Suppressor macrophage treated with lipopolysaccharide for 4 hours (primary cell): ENCODE measurements at regions not wholly inside any gene's neighbourhood (a gene's known extent, or its start where the extent isn't known, plus 50 kb on each side); places are given as distances from the start of the nearest gene placed in this dataset.

Experiments used
- DNase-seq: peaks from one replicate; pipeline ENCODE4 v3.0.0-alpha.2; 2020

DNA sequence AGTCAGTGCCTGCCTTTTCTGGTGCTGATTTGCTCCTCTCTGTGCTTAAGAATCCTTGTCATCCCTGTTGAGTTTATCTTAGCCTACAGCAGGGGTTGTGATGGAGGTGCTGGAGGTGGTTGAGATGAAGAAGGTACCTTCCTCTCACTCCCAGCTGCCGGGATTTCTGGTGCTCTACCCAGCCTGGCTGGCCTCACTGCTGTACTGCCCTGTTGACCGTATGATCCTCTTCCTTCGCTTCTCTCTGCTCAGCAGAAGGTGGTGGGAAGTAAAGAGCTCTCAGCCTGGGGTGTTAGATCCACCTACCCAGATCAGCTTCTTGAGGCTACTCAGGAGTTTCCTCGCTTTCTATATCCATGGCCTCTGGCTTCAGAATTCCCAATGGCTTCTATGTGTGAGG lies 101.0 kb upstream of the NXT1 start:
- no peak for DNase-seq

DNA sequence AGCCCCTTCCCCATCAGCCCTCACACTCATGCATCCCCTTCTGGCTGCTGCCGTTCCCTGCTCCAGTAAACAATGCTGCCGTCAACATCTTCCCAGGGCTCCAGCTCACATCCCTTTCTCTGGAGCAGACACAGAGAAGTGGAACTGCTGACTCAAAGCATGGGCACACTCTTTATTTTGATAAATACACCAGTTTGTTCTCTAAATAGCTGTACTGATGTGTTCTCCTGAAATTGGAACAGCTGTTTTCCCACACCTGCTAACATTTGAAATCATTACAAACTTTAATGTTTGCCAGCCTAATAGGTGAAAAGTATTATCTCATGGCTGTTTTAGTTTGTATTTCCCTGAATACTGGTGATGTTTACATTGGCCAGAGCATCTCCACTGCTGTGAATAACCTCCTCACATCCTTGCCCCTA lies 102.1 kb upstream of the NXT1 start:
- peak; percentile 55 for DNase-seq

GRCh38 chr20:23246717-23247664 lies 103.6 kb upstream of the NXT1 start:
- peak; percentile 26 for DNase-seq

DNA sequence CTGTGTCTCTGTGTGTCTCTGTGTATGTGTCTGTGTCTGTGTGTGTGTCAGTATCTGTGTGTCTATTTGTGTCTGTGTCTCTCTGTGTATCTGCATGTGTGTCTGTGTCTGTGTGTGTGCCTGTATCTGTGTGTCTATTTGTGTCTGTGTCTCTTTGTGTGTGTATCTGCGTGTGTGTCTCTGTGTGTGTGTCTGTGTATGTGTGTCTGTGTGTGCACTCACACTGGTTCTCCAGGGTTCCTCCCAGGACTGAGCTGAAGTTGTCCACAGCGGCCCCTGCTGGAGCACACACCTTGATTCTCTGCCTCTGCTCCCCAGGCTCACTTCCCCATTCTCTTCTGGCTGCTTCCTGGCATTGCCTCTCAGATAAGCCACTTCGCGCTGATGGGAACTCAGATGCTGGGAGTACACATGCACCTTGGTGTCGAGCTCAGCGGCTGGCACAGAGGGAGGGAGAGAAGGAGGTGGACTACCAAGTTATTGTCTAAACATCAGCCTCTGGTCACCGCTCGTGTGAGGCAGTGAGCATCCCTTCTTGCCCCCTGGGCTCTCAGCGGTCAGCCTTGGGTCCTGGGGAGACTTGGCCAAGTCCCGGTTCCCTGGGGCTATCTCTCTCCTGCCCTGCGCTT lies 104.9 kb upstream of the NXT1 start:
- peak; percentile 82 for DNase-seq

GRCh38 chr20:23244916-23245552 lies 105.6 kb upstream of the NXT1 start:
- DNase-seq = no peak

DNA sequence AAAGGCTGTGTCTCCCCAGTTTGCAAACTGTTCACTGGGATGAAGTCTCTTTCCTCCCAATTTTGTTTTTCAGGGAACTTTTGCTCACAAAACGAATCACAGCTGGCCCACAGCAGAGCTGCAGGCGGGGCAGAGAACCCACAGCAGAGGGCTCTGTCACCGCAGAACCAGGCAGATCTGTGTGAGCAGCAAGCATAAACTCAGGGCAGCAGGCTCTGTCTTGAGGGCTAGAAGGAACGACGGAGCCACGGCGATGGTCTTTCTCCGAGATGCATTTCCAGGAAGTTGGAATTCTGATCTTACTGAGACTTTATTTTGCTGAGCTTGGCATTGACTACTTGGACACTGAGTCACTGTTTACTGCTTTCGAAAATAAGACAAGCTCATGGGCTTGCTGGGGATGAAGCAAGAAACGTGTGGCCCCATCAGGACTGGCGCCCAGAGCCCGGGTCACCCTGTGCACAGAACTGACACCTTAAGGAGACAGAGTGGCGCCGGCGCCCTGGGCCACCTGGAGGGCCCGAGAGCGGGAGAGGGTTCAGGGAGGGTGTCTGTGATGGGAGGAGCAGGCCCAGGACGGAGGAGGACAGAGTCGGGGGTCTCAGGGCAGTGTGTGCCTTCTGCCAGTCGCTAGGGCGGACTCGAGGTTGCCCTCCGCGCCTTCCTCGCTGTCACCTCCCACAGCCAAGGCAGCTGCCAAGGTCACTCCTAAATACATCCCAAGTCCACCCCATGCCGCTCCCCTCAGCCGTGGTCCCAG lies 106.3 kb upstream of the NXT1 start:
- no peak for DNase-seq

DNA sequence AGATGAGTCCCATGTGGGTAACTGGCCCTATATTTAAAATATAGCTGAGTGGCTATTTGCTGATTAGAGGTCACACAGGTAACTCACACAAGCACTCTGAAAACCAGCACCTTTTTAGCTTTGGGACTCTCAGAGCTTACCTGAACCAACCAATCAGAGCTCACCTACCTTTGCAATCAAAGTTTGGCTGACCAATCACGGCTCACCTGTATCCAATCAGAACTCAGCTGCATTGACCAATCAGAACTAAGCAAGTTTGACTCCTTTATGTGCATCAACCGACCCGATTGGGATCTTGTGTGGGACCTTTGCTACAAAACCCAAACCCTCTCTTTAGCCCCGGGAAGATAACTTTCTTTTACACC lies 106.8 kb upstream of the NXT1 start:
- DNase-seq = no peak

- no peak for DNase-seq
Observed at GRCh38 chr20:23242556-23243180, 107.9 kb upstream of the NXT1 start.

GRCh38 chr20:23242104-23242503 lies 108.5 kb upstream of the NXT1 start:
- no peak for DNase-seq

DNA sequence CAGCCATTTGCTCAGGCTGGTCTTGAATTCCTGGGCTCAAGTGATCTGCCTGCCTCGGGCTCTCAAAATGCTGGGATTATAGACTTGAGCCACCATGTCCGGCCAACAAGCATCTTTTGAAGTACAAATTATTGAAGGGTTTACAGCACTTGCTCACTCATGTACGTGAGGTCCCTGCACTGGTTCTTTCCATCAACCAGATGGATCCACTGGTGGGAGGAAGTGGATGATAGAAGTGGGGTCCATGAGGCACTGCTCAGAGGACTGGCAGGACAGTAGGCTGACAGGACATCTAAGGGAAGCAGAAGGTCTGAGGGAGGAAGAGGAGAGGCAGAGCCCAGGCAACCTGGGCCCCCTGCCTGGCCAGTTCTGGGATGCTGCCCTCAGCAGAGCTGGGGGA lies 109.2 kb upstream of the NXT1 start:
- no peak for DNase-seq

DNA sequence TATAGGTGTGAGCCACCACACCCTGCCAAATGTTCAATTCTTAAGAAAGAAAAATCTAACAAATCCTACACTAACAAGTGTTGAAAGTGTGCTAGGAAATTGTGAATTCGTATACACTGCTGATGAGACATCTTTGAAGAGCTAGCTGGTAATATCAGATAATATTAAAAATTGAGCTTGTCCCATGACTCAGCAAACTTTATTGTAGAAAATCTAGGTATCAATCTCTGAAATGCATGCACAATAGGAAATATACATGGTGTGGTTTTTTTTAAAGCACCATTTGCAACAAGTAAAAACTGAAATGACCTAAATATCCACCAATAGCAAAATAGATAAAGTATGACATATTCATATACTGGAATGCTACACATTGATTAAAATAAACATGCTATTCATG lies 110.1 kb upstream of the NXT1 start:
- no peak for DNase-seq

GRCh38 chr20:23237201-23237600 lies 113.4 kb upstream of the NXT1 start:
- DNase-seq = no peak

DNA sequence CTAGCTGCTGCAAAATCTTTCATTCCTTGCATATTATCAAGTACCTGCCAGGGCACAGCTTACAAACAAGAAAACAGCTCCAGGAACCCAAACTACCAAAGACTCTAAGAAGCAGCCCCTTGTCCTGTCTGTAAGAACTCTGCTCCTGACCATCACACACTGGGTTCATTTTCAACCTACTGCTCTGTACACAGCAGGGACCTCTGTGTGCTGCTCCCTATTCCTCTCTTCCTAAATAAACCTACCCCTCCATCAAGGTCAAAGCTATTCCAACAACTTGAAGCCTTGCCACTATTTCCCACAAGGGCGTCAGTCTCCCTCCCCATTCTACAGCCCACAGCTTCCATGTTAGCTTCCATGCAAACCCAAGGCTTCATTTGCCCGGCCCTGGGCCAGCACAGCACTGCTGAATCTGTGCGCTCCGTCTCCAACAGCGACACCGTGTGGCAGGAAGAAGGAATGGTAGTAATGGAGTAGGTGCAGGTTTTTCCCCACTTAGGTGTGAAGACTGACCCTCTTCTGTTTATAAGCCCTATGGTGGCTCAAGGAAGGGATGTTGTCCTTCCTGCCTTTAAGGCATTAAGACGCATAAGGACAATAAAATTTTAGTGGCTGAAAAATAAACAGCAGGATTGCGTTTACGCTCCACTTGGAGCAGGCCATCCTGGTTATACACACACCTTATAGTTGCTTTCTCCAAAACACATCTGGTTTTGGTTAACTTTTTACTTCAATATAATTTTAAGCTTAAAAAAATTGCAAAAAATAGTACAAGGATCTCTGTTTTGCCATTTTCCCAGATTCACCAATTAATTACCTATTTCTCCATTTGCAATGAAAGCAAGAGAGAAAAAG lies 115.2 kb upstream of the NXT1 start:
- peak; percentile 73 for DNase-seq

DNA sequence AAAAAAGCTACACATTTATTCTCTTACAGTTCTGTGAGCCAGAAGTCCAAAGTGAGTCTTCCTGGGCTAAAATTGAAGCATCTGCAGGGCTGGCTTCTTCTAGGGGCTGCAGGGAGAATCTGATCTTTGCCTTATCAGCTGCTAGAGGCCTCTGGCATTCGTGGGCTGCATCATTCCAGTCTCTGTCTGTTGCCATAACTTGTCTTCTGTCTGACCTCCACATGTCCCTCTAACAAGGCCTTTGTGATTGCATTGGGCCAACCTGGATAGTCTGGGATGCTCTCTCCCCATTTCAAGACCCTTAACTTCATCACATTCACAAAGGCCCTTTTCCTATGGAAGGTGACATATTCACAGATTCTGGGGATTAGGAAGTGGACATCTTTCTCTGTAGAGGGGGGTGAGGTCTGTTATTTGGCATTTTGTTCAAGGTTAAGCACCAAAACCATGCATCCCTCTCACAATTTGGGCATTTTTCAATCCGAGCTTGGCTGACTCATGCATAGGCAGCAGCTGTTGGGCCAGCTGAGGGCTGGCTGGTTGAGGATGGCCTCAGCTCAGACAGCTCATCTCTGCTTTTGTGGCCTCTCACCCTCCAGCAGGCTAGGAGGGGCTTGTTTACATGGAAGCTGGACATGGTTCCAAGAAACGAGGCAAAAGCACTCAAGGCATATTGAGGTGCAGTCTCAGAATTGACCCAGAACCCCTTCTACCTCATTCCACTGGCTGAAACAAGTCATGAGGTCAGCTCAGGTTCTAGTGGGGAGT lies 116.1 kb upstream of the NXT1 start:
- no peak for DNase-seq

GRCh38 chr20:23233341-23233740 lies 117.2 kb upstream of the NXT1 start:
- peak; percentile 28 for DNase-seq

GRCh38 chr20:23232679-23233308 lies 117.8 kb upstream of the NXT1 start:
- no peak for DNase-seq

GRCh38 chr20:23232219-23232581 lies 118.4 kb upstream of the NXT1 start:
- DNase-seq = no peak

DNA sequence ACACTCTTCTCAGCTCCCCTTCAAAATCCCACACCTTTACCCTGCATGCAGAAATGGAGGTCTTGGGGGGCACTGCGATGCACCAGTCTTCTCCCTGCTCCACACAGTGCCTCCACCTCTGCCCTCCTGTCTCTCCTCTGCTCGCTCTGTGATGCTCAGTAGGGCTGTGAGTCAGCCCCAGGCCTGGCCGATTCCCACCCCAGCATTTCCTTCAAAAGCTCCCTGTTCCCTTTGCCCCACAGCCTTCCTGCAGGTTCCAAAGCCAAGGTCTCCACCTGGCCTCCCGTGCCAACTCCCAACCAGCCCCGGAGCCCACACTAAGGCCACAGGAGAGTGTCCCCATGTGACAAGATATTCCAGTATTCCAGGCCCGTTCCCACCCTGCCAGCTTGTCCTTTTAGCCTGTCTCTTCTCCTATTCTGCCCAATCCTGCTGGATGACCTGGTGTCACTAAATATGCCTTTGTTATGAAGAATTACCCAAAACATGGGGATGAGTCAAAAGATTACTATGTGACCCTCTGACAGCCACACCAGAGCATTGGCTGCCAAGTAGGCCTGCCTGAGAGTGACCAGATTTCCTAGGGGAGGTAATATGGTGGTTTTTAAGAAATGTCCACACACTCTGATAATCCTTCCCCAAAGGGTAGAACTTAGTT lies 118.9 kb upstream of the NXT1 start:
- DNase-seq = no peak

GRCh38 chr20:23230766-23231385 lies 119.7 kb upstream of the NXT1 start:
- DNase-seq = no peak
